ENCODE measurements at regions not wholly inside any gene's neighbourhood (a gene's known extent, or its start where the extent isn't known, plus 50 kb on each side); places are given as distances from the start of the nearest gene placed in this dataset.
"Not testable (repeated sequence)": the region's sequence is repeated elsewhere in the genome, so short reads cannot be mapped to it uniquely, and the experiment has no call there.

DNA sequence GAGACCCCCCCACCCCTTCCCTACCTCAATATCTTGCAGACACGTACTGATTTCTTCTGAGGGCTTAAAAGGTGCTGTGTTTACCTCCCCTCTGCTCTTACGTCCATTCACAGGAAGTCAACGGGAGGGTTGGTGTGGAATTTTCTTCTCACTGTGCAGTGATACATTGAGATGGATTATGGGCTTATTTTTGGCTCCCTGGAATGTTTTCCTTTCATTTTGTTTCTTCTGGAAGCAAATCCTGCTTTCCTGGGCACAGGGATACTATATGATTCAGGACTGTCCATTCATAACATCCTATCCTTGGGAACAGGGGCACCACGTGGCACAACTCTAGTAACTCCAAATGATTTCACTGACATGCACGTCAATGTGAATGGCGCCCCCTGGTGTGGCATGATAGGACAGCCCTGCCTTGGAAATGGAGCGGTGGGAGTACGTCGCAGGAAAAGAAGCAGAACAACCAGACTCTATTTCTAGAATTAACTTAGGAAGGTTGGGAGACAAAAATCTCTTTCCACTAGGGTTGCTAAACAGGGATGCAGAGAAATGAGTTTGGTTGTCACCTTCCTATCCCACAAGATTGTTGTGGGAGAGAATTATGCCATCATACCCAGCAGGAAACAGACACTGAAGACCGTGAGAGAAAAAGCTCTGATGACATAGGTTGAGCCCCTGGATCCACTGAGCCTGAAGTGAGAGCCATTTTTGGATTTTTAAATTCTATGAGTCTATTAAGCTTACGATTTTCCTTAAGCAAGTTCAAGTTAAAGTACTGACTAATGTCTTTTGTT is 146.5 kb upstream of the RAG2 start:
- DNase-seq (ENCODE audit: low read depth), result peak; percentile 20
- no peak overlapping the region for H3K4me3 ChIP-seq (ENCODE audit: low read depth, low read length)

DNA sequence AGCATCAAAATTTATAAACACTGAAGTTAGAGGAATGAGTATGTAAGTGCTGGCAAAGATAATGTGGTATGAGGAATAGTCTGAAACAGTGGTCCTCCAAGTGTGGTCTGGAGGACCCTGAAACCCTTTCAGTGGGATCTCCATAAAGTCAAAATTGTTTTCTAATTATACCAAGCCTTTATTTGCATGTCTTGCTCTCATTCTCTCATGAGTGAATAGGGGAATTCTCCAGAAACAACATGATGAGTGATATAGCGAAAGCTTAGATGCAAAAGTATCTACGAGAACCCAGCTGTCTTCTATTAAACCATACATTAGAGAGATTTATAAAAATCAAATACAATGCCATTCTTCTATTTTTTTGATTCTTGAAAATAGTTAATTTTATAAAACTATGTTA is 145.0 kb upstream of the RAG2 start:
- DNase-seq (ENCODE audit: low read depth), result no peak

DNA sequence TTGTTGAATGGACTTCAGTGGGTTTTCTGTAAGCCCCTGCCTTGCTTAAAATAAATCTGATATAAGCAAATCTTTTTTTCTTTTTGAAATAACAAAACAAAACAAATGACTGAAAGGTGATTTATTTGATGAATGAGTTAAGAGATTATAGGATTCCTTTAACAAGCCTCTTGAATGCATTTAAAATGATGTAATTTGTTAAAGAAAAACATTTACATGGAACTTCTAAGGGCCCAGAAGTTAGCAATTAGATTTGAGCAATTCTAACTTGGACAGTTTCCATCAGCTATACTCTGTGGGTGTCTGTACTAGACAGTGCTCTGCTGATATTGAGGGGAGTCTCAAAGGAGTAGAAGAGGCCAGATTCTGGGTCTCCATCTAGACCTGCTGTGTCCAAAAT is 143.5 kb upstream of the RAG2 start:
- H3K4me3 ChIP-seq (ENCODE audit: low read depth, low read length), result no peak overlapping the region
- no peak for DNase-seq (ENCODE audit: low read depth)

More for the DNA sequence above, 145.0 kb upstream of the RAG2 start:
- no peak overlapping the region for H3K4me3 ChIP-seq (ENCODE audit: low read depth, low read length)

DNA sequence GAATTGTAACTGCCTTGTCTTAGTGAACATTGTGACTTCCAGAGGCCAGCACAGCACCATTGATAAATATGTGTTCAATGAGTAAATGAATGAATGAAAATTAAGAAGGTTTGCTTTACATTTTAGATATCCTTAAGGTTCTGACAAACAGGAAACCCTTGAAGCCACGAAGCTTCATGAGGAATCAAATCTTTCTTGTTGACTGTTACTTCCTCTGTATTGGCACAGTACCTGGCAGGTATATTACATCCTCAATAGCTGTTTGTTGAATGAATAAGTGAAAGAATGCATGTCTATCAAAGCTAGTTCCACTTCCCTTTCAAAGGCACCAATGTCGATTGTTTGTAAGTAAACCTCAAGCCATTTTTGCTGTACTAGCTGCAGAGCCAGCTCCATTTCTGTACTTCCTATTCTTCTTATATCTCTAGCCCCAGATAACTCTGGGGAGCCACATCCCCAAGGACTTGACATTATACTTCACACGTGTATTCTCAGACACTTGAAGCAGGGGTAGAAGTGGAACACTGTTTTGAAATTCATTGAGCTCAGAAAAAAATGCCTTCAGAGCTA is 140.3 kb upstream of the RAG2 start:
- no peak for DNase-seq (ENCODE audit: low read depth)
- H3K4me3 ChIP-seq (ENCODE audit: low read depth, low read length), result no peak overlapping the region

DNA sequence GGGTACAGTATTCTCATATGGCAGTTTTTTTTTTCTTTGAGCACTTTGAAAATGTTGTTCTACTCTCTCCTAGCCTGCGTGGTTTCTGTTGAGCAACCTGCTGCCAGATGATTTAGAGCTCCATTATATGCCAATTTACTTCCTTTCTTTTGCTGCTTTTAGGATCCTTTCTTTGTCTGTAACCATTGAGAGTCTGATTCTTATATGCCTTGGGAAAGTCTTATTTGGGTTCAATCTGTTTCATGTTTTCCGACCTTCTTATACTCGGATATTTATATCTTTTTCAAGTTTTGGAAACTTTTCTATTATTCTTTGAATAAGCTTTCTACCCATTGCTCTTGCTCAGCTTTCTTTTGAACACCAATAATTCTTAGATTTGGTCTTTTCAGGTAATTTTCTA is 138.1 kb upstream of the RAG2 start:
- H3K4me3 ChIP-seq (ENCODE audit: low read depth, low read length), result no peak overlapping the region
- no peak for DNase-seq (ENCODE audit: low read depth)

DNA sequence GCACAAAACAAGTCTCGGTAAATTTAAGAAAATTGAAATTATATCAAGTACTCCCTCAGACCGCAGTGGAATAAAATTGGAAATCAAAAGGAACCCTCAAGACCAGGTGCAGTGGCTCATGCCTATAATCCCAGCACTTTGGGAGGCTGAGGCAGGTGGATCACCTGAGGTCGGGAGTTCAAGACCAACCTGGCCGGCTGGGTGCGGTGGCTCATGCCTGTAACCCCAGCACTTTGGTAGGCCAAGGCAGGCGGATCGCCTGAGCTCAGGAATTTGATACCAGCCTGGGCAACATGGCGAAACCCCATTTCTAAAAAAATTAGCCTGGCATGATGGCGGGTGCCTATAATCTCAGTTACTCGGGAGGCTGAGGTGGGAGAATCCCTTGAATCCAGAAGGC is 135.7 kb upstream of the RAG2 start:
- H3K4me3 ChIP-seq (ENCODE audit: low read depth, low read length); DNase-seq (ENCODE audit: low read depth): not testable (repeated sequence)

DNA sequence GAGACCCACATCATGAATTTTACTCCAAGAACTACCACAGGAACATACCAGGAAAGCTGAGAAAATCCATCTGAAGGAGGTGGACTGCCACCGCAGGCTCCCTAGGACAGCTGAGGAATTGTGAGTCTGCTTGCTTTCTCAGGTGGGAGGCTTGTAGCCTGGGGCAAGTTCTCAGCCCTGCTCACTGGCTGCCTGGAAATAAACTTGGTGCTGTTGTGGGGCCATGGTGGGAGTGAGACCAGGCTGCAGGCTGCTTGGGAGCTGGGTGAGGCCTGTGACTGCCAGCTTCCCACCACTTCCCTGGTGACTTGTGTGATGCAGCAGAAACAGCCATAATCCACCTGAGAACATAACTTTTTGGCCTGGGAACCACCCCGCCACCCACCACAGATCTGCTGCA is 132.7 kb upstream of the RAG2 start:
- DNase-seq (ENCODE audit: low read depth), result no peak
- no peak overlapping the region for H3K4me3 ChIP-seq (ENCODE audit: low read depth, low read length)

DNA sequence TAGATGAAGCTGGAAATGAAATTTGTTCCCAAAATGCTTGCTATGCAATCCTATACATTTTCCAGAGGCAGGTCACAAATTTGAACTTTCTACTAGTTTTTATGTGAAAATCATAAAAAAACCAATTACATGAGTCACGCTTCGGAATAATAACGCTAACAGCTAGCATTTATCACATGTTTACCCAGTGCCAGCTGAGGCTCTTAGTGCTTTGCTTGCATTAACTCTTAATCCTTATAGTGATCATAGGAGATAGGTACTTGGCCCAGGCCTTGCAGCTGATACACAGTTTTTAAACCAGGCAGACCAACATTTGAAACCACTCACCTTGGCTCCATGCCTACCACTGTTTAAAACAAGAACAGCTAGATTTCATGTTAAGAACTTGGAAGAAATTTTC is 131.8 kb upstream of the RAG2 start:
- DNase-seq (ENCODE audit: low read depth), result no peak
- H3K4me3 ChIP-seq (ENCODE audit: low read depth, low read length), result no peak overlapping the region

DNA sequence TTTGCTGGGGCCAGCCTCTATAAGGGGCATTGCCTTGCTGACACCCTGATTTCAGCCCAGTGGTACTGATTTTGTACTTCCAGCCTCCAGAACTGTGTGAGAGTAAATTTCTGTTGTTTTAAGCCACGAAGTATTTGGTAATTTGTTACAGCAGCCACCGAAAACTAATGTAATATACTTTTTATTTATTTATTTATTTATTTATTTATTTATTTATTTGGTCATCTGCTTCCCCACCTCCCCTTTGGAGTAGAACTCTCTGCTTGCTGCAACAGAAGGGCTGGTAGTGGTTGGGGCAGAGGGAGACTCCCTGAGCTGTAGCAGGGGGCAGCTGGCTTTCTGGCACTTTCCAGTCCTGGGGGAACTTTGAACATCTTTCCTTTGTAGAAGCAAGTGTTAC is 128.4 kb upstream of the RAG2 start:
- DNase-seq (ENCODE audit: low read depth), result no peak
- H3K4me3 ChIP-seq (ENCODE audit: low read depth, low read length), result no peak overlapping the region

DNA sequence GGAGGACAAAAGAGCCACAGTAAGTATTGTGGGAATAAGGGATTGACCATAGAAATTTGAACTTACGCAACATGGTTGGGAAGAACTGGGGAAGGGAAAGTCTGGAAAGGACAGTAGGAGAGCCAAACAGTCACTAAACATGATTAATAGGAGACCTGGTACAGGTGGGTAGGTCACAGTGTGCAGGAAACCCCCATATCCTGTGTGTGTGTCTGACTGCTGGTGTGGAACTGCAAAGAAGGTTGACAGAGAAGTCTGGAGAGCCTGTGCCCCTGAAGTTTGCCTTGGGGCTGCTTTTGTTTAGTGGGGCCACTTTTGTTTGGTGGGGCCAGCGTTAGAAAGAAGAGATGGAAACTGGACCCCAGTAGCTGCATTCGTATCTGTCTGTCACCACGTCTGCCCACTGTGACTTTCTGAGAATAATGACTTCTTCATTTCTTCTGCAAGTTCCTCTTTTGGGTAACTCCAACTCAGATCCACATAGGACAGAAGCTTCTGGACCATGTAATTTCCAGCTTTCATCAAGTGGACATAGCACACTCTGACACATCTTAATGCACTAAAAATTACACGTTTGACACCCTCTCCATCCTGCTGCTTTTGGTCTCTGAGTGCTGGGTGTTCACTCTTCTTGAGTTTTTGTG is 126.8 kb upstream of the RAG2 start:
- no peak overlapping the region for H3K4me3 ChIP-seq (ENCODE audit: low read depth, low read length)
- no peak for DNase-seq (ENCODE audit: low read depth)

DNA sequence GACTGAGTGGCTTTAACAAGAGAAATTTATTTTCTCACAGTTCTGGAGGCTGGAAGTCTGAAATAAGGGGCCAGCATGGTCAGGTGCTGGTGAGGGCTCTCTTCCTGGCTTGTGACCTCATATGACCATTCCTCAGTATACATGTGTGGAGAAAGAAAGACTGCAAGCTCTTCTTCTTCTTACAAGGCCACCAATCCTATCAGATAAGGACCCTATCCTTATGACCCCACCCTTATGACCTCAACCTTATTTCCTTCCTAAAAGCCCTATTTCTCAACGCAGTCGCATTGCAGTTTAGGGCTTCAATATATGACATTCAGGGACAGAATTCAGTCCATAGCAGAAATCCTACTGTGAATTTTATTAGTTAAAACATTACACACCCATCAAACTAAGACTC is 124.4 kb upstream of the RAG2 start:
- no peak overlapping the region for H3K4me3 ChIP-seq (ENCODE audit: low read depth, low read length)
- DNase-seq (ENCODE audit: low read depth), result no peak

DNA sequence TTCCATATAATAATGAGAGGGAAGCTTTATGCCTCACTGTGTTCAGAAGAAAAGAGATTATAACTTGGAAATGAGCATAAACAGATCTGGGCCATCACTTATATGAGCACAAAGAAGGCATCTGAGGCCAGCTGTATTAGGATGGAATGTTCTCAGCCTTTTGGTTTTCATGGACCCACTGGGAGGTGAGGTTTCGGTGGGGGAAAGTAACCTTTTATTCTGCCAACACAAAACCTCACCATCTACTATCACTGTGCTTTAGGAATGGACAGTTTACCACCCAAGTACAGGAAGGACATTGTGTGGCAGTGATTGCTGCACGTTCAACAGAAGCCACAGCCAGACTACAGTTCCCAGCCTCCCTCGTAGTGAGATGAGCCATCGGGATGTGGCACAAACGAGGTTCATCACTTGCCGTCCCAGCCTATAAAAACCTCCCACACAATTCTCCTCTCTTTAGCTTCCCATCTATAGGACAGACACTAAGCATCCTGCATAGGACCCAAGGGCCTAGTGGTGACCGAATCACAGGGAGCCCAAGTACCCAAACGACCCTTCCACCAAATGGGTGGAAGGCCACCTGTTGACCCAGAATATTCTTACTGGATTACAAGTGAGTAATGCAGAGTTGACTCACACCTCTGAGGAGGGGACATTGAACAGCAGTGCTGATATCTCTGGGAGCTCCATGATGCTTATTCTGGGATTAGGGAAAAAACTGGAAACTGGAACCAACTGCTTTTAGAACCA is 121.5 kb upstream of the RAG2 start:
- no peak overlapping the region for H3K4me3 ChIP-seq (ENCODE audit: low read depth, low read length)
- DNase-seq (ENCODE audit: low read depth), result no peak

DNA sequence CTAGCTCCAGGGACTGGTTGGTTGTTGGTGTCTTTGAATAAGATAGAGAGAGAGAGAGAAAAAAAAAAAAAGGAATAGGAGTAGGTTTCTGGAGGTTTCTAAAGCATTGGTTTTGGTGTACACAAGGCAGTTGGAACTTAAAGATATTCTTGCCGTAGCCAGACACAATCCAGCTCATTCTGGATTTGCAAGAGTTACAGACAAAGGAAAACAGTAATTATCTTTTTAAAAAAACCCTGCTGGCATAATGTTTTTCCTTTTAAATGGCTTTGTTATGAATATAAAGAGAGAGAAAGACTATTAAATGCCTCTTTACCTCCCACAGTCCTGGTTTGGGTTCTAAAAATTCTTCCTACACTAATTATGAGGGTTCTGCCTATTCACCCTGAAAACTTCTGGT is 120.4 kb upstream of the RAG2 start:
- no peak overlapping the region for H3K4me3 ChIP-seq (ENCODE audit: low read depth, low read length)
- DNase-seq (ENCODE audit: low read depth), result no peak

DNA sequence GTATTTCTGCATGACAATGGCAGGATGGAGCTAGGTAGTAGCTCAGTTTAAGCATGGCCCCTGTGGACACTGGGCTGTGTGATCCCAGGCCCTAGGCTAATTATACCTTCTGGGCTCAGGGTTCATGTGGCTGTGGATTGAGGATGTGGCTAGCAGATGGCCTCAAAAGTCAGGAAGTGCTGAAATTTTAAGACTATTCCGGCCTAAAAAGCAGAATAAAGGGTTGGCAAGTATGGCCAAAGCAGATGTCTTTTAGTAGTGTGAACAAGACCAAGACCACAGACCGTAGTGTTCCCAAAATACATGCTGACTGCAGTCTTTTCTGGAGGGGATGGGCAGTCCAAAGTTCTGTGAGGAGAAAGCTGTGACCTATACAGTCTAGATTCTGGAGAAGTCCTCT is 115.7 kb upstream of the RAG2 start:
- H3K4me3 ChIP-seq (ENCODE audit: low read depth, low read length), result no peak overlapping the region
- DNase-seq (ENCODE audit: low read depth), result no peak

DNA sequence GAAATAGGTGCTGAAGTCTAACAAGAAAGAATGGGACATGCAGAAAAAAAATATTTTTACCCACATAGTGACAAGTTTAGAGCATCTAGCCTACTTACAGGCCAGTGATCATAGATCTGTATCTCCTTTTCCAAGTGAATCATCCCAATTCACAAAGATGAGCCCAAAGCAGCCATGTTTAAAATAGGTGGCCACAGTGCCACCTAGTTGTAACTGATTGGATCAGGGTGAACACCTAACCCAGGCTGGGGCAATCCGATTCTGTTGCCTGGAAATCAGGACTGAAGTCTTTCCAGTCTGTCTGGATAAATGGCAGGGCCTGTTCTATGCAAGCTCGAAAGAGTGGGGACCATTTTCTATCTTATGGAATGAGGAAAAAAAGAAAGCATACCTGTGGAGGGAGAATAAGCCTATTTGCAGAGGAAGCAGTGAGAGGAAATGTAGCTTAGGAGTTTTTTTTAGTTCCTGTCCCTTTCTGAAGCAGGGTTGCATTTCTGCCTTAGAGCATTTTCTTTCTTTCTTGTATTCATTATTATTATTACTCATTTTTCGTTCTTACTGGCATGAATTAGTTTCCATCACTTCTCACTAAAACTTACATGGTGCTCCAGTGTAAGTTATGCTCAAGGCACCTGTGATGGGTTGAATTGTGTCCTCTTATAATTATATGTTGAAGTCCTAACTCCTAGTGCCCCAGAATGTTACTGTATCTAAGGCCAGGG is 113.2 kb upstream of the RAG2 start:
- DNase-seq (ENCODE audit: low read depth), result no peak
- no peak overlapping the region for H3K4me3 ChIP-seq (ENCODE audit: low read depth, low read length)
